EH (cell line): ENCODE measurements at regions not wholly inside any gene's neighbourhood (a gene's known extent, or its start where the extent isn't known, plus 50 kb on each side); places are given as distances from the start of the nearest gene placed in this dataset.

Experiments
- DNase-seq: peaks from one replicate; pipeline ENCODE4 v3.0.0-alpha.2; 2015; ENCODE audit warnings: low read depth

- no peak for DNase-seq
Measured at GRCh38 chr22:44615146-44615545, 86.9 kb upstream of the PRR5 start.

- no peak for DNase-seq
Measured at GRCh38 chr22:44613196-44613595, 88.8 kb upstream of the PRR5 start.

GRCh38 chr22:44611880-44612496, 90.0 kb upstream of the PRR5 start:
- DNase-seq, result no peak

GRCh38 chr22:44610071-44610470, 91.9 kb upstream of the PRR5 start:
- no peak for DNase-seq

GRCh38 chr22:44609400-44609988, 92.5 kb upstream of the PRR5 start:
- DNase-seq, result no peak

GRCh38 chr22:44608597-44609399, 93.2 kb upstream of the PRR5 start:
- DNase-seq, result peak; percentile 20

GRCh38 chr22:44606126-44606525, 95.9 kb upstream of the PRR5 start:
- DNase-seq, result no peak

GRCh38 chr22:44605486-44605885, 96.5 kb upstream of the PRR5 start:
- DNase-seq, result no peak

GRCh38 chr22:44604991-44605390, 97.0 kb upstream of the PRR5 start:
- DNase-seq, result no peak

- no peak for DNase-seq
Measured at GRCh38 chr22:44604455-44604854, 97.5 kb upstream of the PRR5 start.

GRCh38 chr22:44603767-44604166, 98.2 kb upstream of the PRR5 start:
- no peak for DNase-seq

- DNase-seq, result no peak
Measured at GRCh38 chr22:44601725-44602124, 100.3 kb upstream of the PRR5 start.

- no peak for DNase-seq
Measured at GRCh38 chr22:44601189-44601588, 100.8 kb upstream of the PRR5 start.

GRCh38 chr22:44600207-44600785, 101.7 kb upstream of the PRR5 start:
- DNase-seq, result no peak

- no peak for DNase-seq
Measured at GRCh38 chr22:44599500-44600140, 101.6 kb upstream of the RTL6 start.

- no peak for DNase-seq
Measured at GRCh38 chr22:44599084-44599483, 101.1 kb upstream of the RTL6 start.

- peak; percentile 25 for DNase-seq
Measured at GRCh38 chr22:44597616-44598015, 99.6 kb upstream of the RTL6 start.

- no peak for DNase-seq
Measured at GRCh38 chr22:44596396-44597125, 98.5 kb upstream of the RTL6 start.

- DNase-seq, result no peak
Measured at GRCh38 chr22:44595841-44596341, 97.9 kb upstream of the RTL6 start.

GRCh38 chr22:44594951-44595350, 96.9 kb upstream of the RTL6 start:
- no peak for DNase-seq

- DNase-seq, result no peak
Measured at GRCh38 chr22:44592824-44593148, 94.8 kb upstream of the RTL6 start.
